Natural killer cell (primary cell): ENCODE measurements at regions not wholly inside any gene's neighbourhood (a gene's known extent, or its start where the extent isn't known, plus 50 kb on each side); places are given as distances from the start of the nearest gene placed in this dataset.

Experiments
- ATAC-seq, 3 donors: fragments of 150-1000 bp in 2 of 3; fragments of 200-7000 bp in 1 of 3; cut with Tn5 transposase; 1 replicate in 1 of 3; 2 replicates in 2 of 3; pipeline ENCODE4 v1.10.0; 2021; ENCODE audit warnings: mild to moderate bottlenecking in 2 of 3, moderate library complexity in 2 of 3
- DNase-seq, 2 donors: peaks; one replicate each; pipeline versions ENCODE4 v3.0.0 to v3.0.0-alpha.2; 2013 to 2021; ENCODE audit warnings: mixed read lengths in 1 of 2
- H3K27ac ChIP-seq: one replicate; pipeline ENCODE4 v1.5.1; 2013; ENCODE audit warnings: mild to moderate bottlenecking, low read length
- H3K27me3 ChIP-seq: one replicate; pipeline ENCODE4 v1.6.1; 2013; ENCODE audit warnings: low read length; ENCODE audit not compliant: control insufficient read depth, insufficient read depth
- H3K36me3 ChIP-seq: one replicate; pipeline ENCODE4 v1.6.1; 2013; ENCODE audit warnings: low read length; ENCODE audit not compliant: control insufficient read depth, insufficient read depth
- H3K4me1 ChIP-seq: one replicate; pipeline ENCODE4 v1.6.1; 2013; ENCODE audit warnings: low read length; ENCODE audit not compliant: control insufficient read depth, insufficient read depth
- H3K4me3 ChIP-seq: one replicate; pipeline ENCODE4 v1.5.1; 2013; ENCODE audit warnings: low read length
- H3K9me3 ChIP-seq: one replicate; pipeline ENCODE4 v1.6.1; 2013; ENCODE audit warnings: low read length; ENCODE audit not compliant: control insufficient read depth, insufficient read depth
- H3K27ac Mint-ChIP-seq, 2 donors: one replicate each; pipeline ENCODE4 v1.8.0; 2022; ENCODE audit warnings: mild to moderate bottlenecking in 2 of 2, mixed read lengths in 2 of 2, moderate library complexity in 1 of 2
- H3K27me3 Mint-ChIP-seq, 2 donors: one replicate each; pipeline ENCODE4 v1.8.0; 2022; ENCODE audit warnings: low read depth in 2 of 2, mixed read lengths in 2 of 2
- H3K36me3 Mint-ChIP-seq: one replicate; pipeline ENCODE4 v1.8.0; 2022; ENCODE audit warnings: mixed read lengths
- H3K4me1 Mint-ChIP-seq, 2 donors: one replicate each; pipeline ENCODE4 v1.8.0; 2022; ENCODE audit warnings: mixed read lengths in 2 of 2
- H3K4me3 Mint-ChIP-seq: one replicate; pipeline ENCODE4 v1.8.0; 2022; ENCODE audit warnings: mild to moderate bottlenecking, moderate library complexity, mixed read lengths
- H3K9me3 Mint-ChIP-seq, 2 donors: one replicate each; pipeline ENCODE4 v1.8.0; 2022; ENCODE audit warnings: mixed read lengths in 2 of 2
- CTCF ChIP-seq: fragments of 200-600 bp; IDR thresholded peaks from one replicate; pipeline ENCODE4 v1.8.0; 2022; ENCODE audit warnings: antibody characterized with exemption
- WGBS: methylation state at CpG from one replicate; pipeline ENCODE4 v1.1.7; 2013; ENCODE audit warnings: missing lambda C conversion rate; ENCODE audit not compliant: insufficient coverage; 5-methylcytosine and 5-hydroxymethylcytosine counted together
- intact Hi-C: fragments of 100-400 bp; cut with micrococcal nuclease; formaldehyde crosslinking; loops from one replicate; pipeline ENCODE4 v1.14.2; 2022

GRCh38 chr18:33818145-33818544, 240.1 kb downstream of the ASXL3 start:
- 95% methylated on average over 1 of the region's 1 CpG for WGBS
- DNase-seq (no peak), ATAC-seq (no peak)
- Mint-ChIP-seq H3K4me1 (no peaks in the 10 kb centered on the region), H3K4me3 (no peak overlapping the region), H3K9me3 (peaks cover 6% of the 10 kb centered on the region in 2 donors), H3K27me3 (no peaks in the 10 kb centered on the region), H3K27ac (no peak overlapping the region), H3K36me3 (peaks cover 11% of the 10 kb centered on the region)
- H3K9me3 ChIP-seq = no peaks in the 10 kb centered on the region
- H3K4me1 ChIP-seq = no peaks in the 10 kb centered on the region
- H3K36me3 ChIP-seq = no peaks in the 10 kb centered on the region
- H3K4me3 ChIP-seq = no peak overlapping the region
- no peak overlapping the region for H3K27ac ChIP-seq
- intact Hi-C loops = no loop called here
- no peak for TF ChIP-seq CTCF
- H3K27me3 ChIP-seq = no peaks in the 10 kb centered on the region

GRCh38 chr18:33817096-33817495, 239.1 kb downstream of the ASXL3 start:
- H3K4me1 Mint-ChIP-seq = no peaks in the 10 kb centered on the region
- 88% methylated on average over 1 of the region's 1 CpG for WGBS
- H3K27me3 Mint-ChIP-seq = no peaks in the 10 kb centered on the region
- H3K27ac ChIP-seq = no peak overlapping the region
- no peaks in the 10 kb centered on the region for H3K27me3 ChIP-seq
- H3K36me3 Mint-ChIP-seq = peaks cover 11% of the 10 kb centered on the region
- H3K4me3 ChIP-seq = no peak overlapping the region
- ATAC-seq (no peak), DNase-seq (no peak)
- TF ChIP-seq CTCF = no peak
- no peak overlapping the region for H3K27ac Mint-ChIP-seq
- no peak overlapping the region for H3K4me3 Mint-ChIP-seq
- no peaks in the 10 kb centered on the region for H3K36me3 ChIP-seq
- no peaks in the 10 kb centered on the region for H3K9me3 ChIP-seq
- intact Hi-C loops = no loop called here
- H3K9me3 Mint-ChIP-seq = peaks cover 6% of the 10 kb centered on the region in 2 donors
- H3K4me1 ChIP-seq = no peaks in the 10 kb centered on the region

- no peak for ATAC-seq
- no peak for TF ChIP-seq CTCF
- no peaks in the 10 kb centered on the region for H3K4me1 ChIP-seq
- H3K36me3 ChIP-seq = no peaks in the 10 kb centered on the region
- no peak overlapping the region for H3K27ac ChIP-seq
- H3K9me3 ChIP-seq = no peaks in the 10 kb centered on the region
- H3K27me3 ChIP-seq = no peaks in the 10 kb centered on the region
- no peak overlapping the region for H3K4me3 ChIP-seq
- no peaks in the 10 kb centered on the region for H3K36me3 Mint-ChIP-seq
- no peak overlapping the region for H3K4me3 Mint-ChIP-seq
- peaks cover 4 to 10% of the 10 kb centered on the region in 2 donors for H3K9me3 Mint-ChIP-seq
- DNase-seq = no peak
- intact Hi-C loops = no loop called here
- H3K27me3 Mint-ChIP-seq = no peaks in the 10 kb centered on the region
- H3K4me1 Mint-ChIP-seq = no peaks in the 10 kb centered on the region
- H3K27ac Mint-ChIP-seq = no peak overlapping the region
Observed at GRCh38 chr18:33814546-33814945, 236.5 kb downstream of the ASXL3 start.

- no peak overlapping the region for H3K4me3 ChIP-seq
- Mint-ChIP-seq H3K36me3 (no peaks in the 10 kb centered on the region), H3K27me3 (no peaks in the 10 kb centered on the region), H3K4me1 (no peaks in the 10 kb centered on the region), H3K27ac (no peak overlapping the region), H3K9me3 (peaks cover 4 to 6% of the 10 kb centered on the region in 2 donors), H3K4me3 (no peak overlapping the region)
- no peaks in the 10 kb centered on the region for H3K4me1 ChIP-seq
- TF ChIP-seq CTCF = no peak
- intact Hi-C loops = no loop called here
- H3K9me3 ChIP-seq = no peaks in the 10 kb centered on the region
- ATAC-seq (no peak), DNase-seq (no peak)
- no peaks in the 10 kb centered on the region for H3K27me3 ChIP-seq
- no peak overlapping the region for H3K27ac ChIP-seq
- 84% methylated on average over 2 of the region's 2 CpGs for WGBS
- H3K36me3 ChIP-seq = no peaks in the 10 kb centered on the region
Observed at GRCh38 chr18:33812186-33812585, 234.2 kb downstream of the ASXL3 start.
